Loucy (cell line): ENCODE measurements at regions not wholly inside any gene's neighbourhood (a gene's known extent, or its start where the extent isn't known, plus 50 kb on each side); places are given as distances from the start of the nearest gene placed in this dataset.

Experiments
- H2AFZ ChIP-seq: fragments of 200-600 bp; sonication (generic); 2 replicates; pipeline ENCODE4 v1.6.0; 2016; ENCODE audit warnings: antibody characterized with exemption, mild to moderate bottlenecking, low read length, moderate library complexity
- H3F3A ChIP-seq: fragments of 200-600 bp; 2 replicates; pipeline ENCODE4 v1.6.0; 2016; ENCODE audit warnings: antibody characterized with exemption, low read depth, mild to moderate bottlenecking
- H3K27me3 ChIP-seq: fragments of 200-600 bp; sonication (generic); 2 replicates; pipeline ENCODE4 v1.6.1; 2014; ENCODE audit warnings: low read length, mild to moderate bottlenecking; ENCODE audit not compliant: insufficient read depth, poor library complexity, severe bottlenecking
- H3K36me3 ChIP-seq: fragments of 200-600 bp; sonication (generic); 2 replicates; pipeline ENCODE4 v1.6.1; 2016; ENCODE audit warnings: low read length; ENCODE audit not compliant: insufficient read depth
- H3K4me1 ChIP-seq: fragments of 200-600 bp; sonication (generic); 2 replicates; pipeline ENCODE4 v1.5.1; 2014; ENCODE audit warnings: low read length, mild to moderate bottlenecking; ENCODE audit not compliant: insufficient read depth, poor library complexity, severe bottlenecking
- H3K4me2 ChIP-seq: fragments of 200-600 bp; sonication (generic); 2 replicates; pipeline ENCODE4 v1.6.0; 2014; ENCODE audit warnings: antibody characterized with exemption, low read length, low read depth, mild to moderate bottlenecking; ENCODE audit not compliant: poor library complexity, severe bottlenecking
- H3K4me3 ChIP-seq: fragments of 200-600 bp; sonication (generic); 2 replicates; pipeline ENCODE4 v1.5.1; 2014; ENCODE audit warnings: low read length, mild to moderate bottlenecking, mixed read lengths; ENCODE audit not compliant: poor library complexity, severe bottlenecking
- H3K79me2 ChIP-seq: fragments of 200-600 bp; sonication (generic); 2 replicates; pipeline ENCODE4 v1.6.1; 2014; ENCODE audit warnings: low read length; ENCODE audit not compliant: insufficient read depth
- H3K9ac ChIP-seq: fragments of 200-600 bp; sonication (generic); 2 replicates; pipeline ENCODE4 v1.6.0; 2014; ENCODE audit warnings: mild to moderate bottlenecking, low read depth, low read length, moderate library complexity; ENCODE audit not compliant: poor library complexity, severe bottlenecking
- H3K9me2 ChIP-seq: fragments of 200-600 bp; sonication (generic); replicated peaks from 2 replicates; pipeline ENCODE4 v1.6.1; 2016; ENCODE audit warnings: low read depth, low read length, mixed read lengths
- H3K9me3 ChIP-seq: fragments of 200-600 bp; sonication (generic); 2 replicates; pipeline ENCODE4 v1.6.1; 2014; ENCODE audit warnings: mild to moderate bottlenecking, antibody characterized with exemption, low read length, low read depth; ENCODE audit not compliant: insufficient read depth
- H4K20me1 ChIP-seq: fragments of 200-600 bp; sonication (generic); 2 replicates; pipeline ENCODE4 v1.6.0; 2014; ENCODE audit warnings: antibody characterized with exemption, low read length, mild to moderate bottlenecking; ENCODE audit not compliant: insufficient read depth, poor library complexity, severe bottlenecking
- CTCF ChIP-seq: fragments of 200-600 bp; sonication (generic); conservative IDR thresholded peaks from 2 replicates; pipeline ENCODE4 v1.5.1; 2014; ENCODE audit warnings: mild to moderate bottlenecking, antibody characterized with exemption, low read length
- EZH2phosphoT487 ChIP-seq: fragments of 200-600 bp; IDR thresholded peaks from 2 replicates; pipeline ENCODE4 v1.6.1; 2018; ENCODE audit warnings: antibody characterized with exemption, mild to moderate bottlenecking, moderate library complexity, borderline replicate concordance

- Histone ChIP-seq H2AFZ (no peak overlapping the region), H3K36me3 (no peaks in the 10 kb centered on the region), H3K4me3 (no peak overlapping the region), H3K27me3 (no peaks in the 10 kb centered on the region), H3K9me3 (no peaks in the 10 kb centered on the region), H4K20me1 (no peaks in the 10 kb centered on the region), H3K9me2 (no peaks in the 10 kb centered on the region), H3K4me1 (no peaks in the 10 kb centered on the region), H3F3A (no peaks in the 10 kb centered on the region), H3K4me2 (no peak overlapping the region), H3K79me2 (no peaks in the 10 kb centered on the region), H3K9ac (no peak overlapping the region)
- TF ChIP-seq CTCF (no peak), EZH2phosphoT487 (no peak)
Measured at GRCh38 chr13:110046811-110047210, 260.1 kb downstream of the COL4A1 start.

DNA sequence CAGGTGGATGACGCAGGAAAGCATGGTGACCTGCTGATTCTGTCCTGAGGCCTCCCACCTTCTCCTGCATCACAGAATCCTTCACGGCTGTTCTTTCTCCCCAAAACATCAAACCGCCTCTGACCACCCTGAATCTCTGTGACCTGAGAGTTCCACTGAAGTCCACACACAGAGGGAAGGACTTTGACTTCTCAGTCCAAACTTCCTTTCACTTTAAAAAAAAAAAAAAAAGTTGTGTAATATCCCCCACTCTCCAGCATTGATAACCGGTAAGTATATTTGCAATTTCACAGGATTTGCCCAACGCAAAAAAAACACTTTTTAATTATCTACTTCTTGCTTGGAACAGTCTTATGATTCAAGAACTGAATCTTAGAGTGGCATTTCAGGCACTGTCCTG is 259.5 kb upstream of the IRS2 start:
- no peak overlapping the region for H3K9ac ChIP-seq
- no peaks in the 10 kb centered on the region for H3F3A ChIP-seq
- H3K4me3 ChIP-seq = no peak overlapping the region
- no peaks in the 10 kb centered on the region for H3K9me2 ChIP-seq
- H4K20me1 ChIP-seq = no peaks in the 10 kb centered on the region
- no peaks in the 10 kb centered on the region for H3K79me2 ChIP-seq
- no peaks in the 10 kb centered on the region for H3K9me3 ChIP-seq
- H3K27me3 ChIP-seq = no peaks in the 10 kb centered on the region
- TF ChIP-seq EZH2phosphoT487 = no peak
- no peak for TF ChIP-seq CTCF
- no peaks in the 10 kb centered on the region for H3K36me3 ChIP-seq
- H2AFZ ChIP-seq = no peak overlapping the region
- H3K4me2 ChIP-seq = no peak overlapping the region
- H3K4me1 ChIP-seq = no peaks in the 10 kb centered on the region

DNA sequence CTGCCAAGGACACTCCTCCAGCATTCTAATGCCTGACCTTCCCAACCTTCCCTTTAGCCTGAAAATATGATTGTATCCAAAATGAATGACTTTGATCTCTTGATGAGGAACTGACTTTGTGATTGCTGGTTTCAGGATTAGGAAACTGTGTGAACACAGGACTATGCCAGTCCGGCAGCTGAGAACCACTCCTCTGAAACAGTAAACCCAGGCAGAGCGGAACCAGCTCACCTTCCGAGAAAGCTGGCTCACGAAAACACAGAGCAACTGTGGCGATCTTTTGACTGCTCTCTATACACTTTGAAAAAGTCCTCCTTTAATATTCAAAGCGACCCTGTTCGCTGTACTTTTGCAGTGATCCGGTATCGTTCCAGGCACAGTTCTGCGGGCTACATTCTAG is 258.8 kb upstream of the IRS2 start:
- Histone ChIP-seq H3K4me1 (no peaks in the 10 kb centered on the region), H3K4me2 (no peak overlapping the region), H4K20me1 (no peaks in the 10 kb centered on the region), H3K9ac (no peak overlapping the region), H3F3A (no peaks in the 10 kb centered on the region), H3K36me3 (no peaks in the 10 kb centered on the region), H3K9me2 (no peaks in the 10 kb centered on the region), H3K4me3 (no peak overlapping the region), H3K9me3 (no peaks in the 10 kb centered on the region), H3K27me3 (no peaks in the 10 kb centered on the region), H2AFZ (no peak overlapping the region), H3K79me2 (no peaks in the 10 kb centered on the region)
- TF ChIP-seq EZH2phosphoT487 (no peak), CTCF (no peak)
